Stimulated activated naive B cell treated with anti-CD40 and anti-IgM and Interleukin-4, amounts not matched to agents 10 μg/mL and 1 μg/mL and 100 μg/mL, for 72 hours (primary cell): ENCODE measurements at regions not wholly inside any gene's neighbourhood (a gene's known extent, or its start where the extent isn't known, plus 50 kb on each side); places are given as distances from the start of the nearest gene placed in this dataset.

ENCODE experiments used
- ATAC-seq, 2 donors: fragments of 150-1000 bp; cut with Tn5 transposase; replicated peaks; 2 replicates each; pipeline ENCODE4 v1.10.0; 2021; ENCODE audit warnings: moderate library complexity in 1 of 2
- DNase-seq: peaks from one replicate; pipeline ENCODE4 v3.0.0; 2021
- H3K27ac Mint-ChIP-seq: one replicate; pipeline ENCODE4 v1.8.0; 2022; ENCODE audit warnings: mild to moderate bottlenecking, mixed read lengths
- H3K27me3 Mint-ChIP-seq, 2 donors: one replicate each; pipeline ENCODE4 v1.8.0; 2022; ENCODE audit warnings: mixed read lengths in 2 of 2
- H3K36me3 Mint-ChIP-seq, 2 donors: one replicate each; pipeline ENCODE4 v1.8.0; 2022; ENCODE audit warnings: mixed read lengths in 2 of 2, mild to moderate bottlenecking in 1 of 2
- H3K4me1 Mint-ChIP-seq, 2 donors: one replicate each; pipeline ENCODE4 v1.8.0; 2022; ENCODE audit warnings: mixed read lengths in 2 of 2, mild to moderate bottlenecking in 1 of 2
- H3K4me3 Mint-ChIP-seq, 2 donors: one replicate each; pipeline ENCODE4 v1.8.0; 2022; ENCODE audit warnings: mild to moderate bottlenecking in 2 of 2, mixed read lengths in 2 of 2, moderate library complexity in 1 of 2
- H3K9me3 Mint-ChIP-seq, 2 donors: one replicate each; pipeline ENCODE4 v1.8.0; 2022; ENCODE audit warnings: mixed read lengths in 2 of 2, mild to moderate bottlenecking in 1 of 2

DNA sequence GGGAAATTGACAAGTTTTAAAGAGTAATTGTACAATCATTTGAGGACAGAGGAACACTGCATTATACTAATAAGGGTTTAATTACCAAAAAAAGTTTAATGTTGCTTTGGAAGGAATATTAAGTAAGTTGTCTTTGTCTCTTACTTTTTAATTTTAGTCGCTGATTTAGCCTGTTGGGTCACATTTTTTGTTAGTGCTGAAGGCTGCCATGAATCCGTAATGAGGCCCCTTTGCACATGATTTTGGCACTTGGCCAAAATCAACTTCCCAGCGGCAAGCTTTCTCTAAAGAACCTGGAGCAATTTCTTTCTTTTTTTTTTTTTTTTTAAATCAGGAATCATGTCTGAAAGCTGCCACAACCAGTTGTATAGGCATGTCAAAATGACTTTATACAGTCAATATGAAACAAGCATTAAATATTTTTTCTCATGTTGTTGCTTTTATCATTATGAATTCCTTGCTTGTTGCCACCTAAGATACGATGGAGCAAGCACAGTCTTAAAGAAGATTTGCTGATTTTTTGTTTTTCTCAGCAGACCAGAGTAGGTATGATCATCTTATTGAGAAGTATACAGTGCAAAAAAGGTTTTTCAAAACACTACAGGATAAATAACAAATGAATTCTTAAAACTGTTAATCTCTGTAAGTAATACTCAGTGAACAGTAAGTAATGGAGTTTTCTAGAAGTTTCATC is 690.4 kb downstream of the USP25 start:
- no peaks in the 10 kb centered on the region for H3K9me3 Mint-ChIP-seq
- DNase-seq (no peak), ATAC-seq (no peak)
- H3K27me3 Mint-ChIP-seq = no peaks in the 10 kb centered on the region
- no peak overlapping the region for H3K27ac Mint-ChIP-seq
- H3K4me1 Mint-ChIP-seq = no peaks in the 10 kb centered on the region
- H3K4me3 Mint-ChIP-seq = no peak overlapping the region
- H3K36me3 Mint-ChIP-seq = no peaks in the 10 kb centered on the region

DNA sequence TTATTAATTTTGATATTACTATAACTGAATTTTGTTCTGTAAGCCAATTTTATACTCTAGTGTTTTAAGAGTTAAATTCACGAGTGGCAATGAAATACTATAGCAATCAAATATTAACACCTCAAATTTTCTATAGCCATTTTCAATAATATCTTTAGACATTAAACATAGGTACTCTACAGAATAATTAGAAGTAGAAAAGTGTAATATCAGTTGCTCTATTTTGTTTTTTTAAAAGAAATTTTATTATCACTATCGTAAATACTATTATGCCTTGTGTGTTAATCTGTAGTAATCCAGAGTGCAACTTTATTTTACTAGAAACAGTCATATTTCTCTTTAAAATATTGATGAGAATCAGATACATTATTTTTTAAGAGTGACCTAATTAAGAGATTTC is 691.2 kb downstream of the USP25 start:
- no peak overlapping the region for H3K27ac Mint-ChIP-seq
- H3K27me3 Mint-ChIP-seq = no peaks in the 10 kb centered on the region
- no peaks in the 10 kb centered on the region for H3K4me1 Mint-ChIP-seq
- no peak for DNase-seq
- no peak for ATAC-seq
- H3K9me3 Mint-ChIP-seq = no peaks in the 10 kb centered on the region
- no peak overlapping the region for H3K4me3 Mint-ChIP-seq
- no peaks in the 10 kb centered on the region for H3K36me3 Mint-ChIP-seq

DNA sequence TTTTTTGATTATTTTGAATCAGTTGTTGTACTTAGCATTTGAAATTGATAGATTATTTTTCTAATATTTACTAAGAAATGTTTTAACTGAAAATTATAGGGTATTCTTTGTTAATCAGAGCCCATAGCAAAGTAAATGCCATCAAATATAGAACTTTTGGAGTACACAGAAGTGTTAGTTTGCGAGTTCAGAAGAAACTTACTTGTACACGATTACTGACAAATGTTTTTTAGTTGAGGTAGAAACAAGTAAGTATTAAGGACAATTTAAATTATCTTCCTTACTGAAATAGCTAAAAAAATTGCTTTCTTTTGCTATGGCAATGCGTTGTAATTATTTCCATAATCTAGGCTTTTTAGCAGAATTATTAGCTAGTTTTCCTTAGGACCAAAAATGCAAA is 692.2 kb downstream of the USP25 start:
- no peaks in the 10 kb centered on the region for H3K4me1 Mint-ChIP-seq
- no peak for DNase-seq
- H3K27me3 Mint-ChIP-seq = no peaks in the 10 kb centered on the region
- no peaks in the 10 kb centered on the region for H3K9me3 Mint-ChIP-seq
- no peak overlapping the region for H3K27ac Mint-ChIP-seq
- ATAC-seq = no peak
- no peaks in the 10 kb centered on the region for H3K36me3 Mint-ChIP-seq
- H3K4me3 Mint-ChIP-seq = no peak overlapping the region

DNA sequence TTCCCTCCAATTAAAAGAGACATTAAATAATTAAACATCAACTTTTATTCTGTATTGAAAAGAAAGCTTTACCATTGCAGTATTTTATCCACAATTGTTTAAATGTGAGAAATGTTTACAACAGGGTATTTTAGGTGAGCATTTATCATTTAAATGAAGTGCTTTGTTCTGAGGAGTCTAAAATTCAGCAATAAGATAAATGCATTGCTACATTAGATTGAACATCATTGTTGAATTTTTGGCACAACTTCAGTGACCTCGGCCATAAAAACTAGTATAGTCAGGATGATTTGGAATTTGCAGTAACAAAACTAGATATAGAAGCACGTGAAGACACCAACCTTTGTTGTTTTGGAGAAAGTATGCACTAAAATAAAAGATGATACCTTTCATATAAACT is 692.9 kb downstream of the USP25 start:
- Mint-ChIP-seq H3K36me3 (no peaks in the 10 kb centered on the region), H3K27ac (no peak overlapping the region), H3K9me3 (no peaks in the 10 kb centered on the region), H3K4me3 (no peak overlapping the region), H3K27me3 (no peaks in the 10 kb centered on the region), H3K4me1 (no peaks in the 10 kb centered on the region)
- ATAC-seq (no peak), DNase-seq (no peak)

DNA sequence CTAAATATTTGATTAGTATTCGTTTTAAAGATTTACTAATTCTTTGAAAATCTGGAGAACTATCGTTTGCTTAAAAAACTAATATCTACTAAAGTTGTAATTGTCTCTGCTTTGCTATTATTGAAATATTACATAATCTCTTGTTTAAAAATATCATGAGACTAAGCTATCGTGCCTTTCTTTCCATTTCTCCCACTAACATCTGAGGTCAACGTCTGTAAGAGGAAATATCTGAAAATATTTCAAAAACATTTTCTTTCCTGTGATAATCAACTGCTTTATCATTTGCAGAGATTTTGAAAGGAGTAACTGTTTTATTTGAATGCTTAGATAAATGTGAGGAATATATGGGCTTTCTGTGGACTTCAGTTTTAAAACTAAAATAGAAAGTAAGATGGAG is 694.1 kb downstream of the USP25 start:
- Mint-ChIP-seq H3K36me3 (no peaks in the 10 kb centered on the region), H3K4me3 (no peak overlapping the region), H3K27ac (no peak overlapping the region), H3K9me3 (no peaks in the 10 kb centered on the region), H3K4me1 (no peaks in the 10 kb centered on the region), H3K27me3 (no peaks in the 10 kb centered on the region)
- DNase-seq (no peak), ATAC-seq (no peak)

DNA sequence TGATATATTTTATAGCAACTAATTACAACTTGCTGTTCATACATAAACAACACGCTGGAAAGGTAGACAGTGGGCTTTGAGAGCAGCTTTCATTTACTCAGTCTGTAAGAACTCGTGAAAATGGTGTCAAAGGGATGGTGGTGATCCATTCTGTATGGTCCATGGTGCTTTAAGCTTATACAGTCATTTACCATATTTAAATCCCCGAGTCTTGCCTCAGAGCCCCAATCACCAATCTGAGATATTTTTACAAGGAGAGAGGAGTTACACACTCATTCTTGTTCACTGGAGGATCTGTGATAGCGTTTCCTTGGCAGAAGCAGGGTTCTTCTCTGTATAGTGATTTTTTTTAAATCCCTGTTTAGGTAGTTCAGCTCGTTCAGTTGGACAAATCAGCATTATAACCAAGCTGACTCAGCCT is 694.6 kb downstream of the USP25 start:
- Mint-ChIP-seq H3K27ac (no peak overlapping the region), H3K36me3 (no peaks in the 10 kb centered on the region), H3K9me3 (no peaks in the 10 kb centered on the region), H3K27me3 (no peaks in the 10 kb centered on the region), H3K4me3 (no peak overlapping the region), H3K4me1 (no peaks in the 10 kb centered on the region)
- ATAC-seq (no peak), DNase-seq (no peak)

DNA sequence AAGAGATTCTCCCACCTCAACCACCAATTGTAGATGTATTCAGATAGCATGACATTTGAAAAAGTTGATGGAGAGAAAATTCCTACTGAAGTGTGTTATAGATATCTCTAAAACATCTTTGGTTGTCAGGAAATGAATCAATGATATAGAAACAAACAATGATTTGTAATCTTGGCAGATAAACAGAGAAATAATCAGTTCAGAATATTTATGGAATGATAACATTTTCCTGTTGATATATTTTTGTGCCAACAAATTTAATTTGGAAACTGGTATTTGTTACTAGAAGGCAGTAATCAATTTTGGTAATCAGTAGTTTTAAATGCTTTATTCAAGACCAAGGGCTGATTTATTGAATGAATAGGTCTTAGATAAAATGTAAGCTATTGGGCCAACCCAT is 695.6 kb downstream of the USP25 start:
- Mint-ChIP-seq H3K4me3 (no peak overlapping the region), H3K36me3 (no peaks in the 10 kb centered on the region), H3K27ac (no peak overlapping the region), H3K4me1 (no peaks in the 10 kb centered on the region), H3K27me3 (no peaks in the 10 kb centered on the region), H3K9me3 (no peaks in the 10 kb centered on the region)
- DNase-seq = no peak
- ATAC-seq = no peak

DNA sequence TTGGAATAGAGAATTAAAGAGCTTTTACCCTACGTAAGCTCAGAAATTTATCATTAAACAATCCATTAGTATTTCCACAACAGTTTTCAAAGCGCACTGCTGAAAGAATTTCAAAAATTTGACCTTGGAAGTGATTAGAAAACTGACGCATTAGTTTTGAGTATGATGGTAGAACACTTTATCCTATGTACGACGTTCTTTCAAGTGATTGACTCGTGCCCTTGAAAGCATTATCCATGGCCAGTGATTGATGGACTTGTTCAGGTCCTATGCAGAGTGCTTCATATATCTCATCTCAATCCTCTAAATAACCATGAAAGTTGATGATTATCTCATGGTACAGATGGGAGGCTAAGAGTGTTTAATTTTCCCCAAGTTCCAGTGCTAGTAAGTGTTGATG is 697.2 kb downstream of the USP25 start:
- Mint-ChIP-seq H3K4me3 (no peak overlapping the region), H3K9me3 (no peaks in the 10 kb centered on the region), H3K4me1 (no peaks in the 10 kb centered on the region), H3K36me3 (no peaks in the 10 kb centered on the region), H3K27ac (no peak overlapping the region), H3K27me3 (no peaks in the 10 kb centered on the region)
- no peak for DNase-seq
- ATAC-seq = no peak

DNA sequence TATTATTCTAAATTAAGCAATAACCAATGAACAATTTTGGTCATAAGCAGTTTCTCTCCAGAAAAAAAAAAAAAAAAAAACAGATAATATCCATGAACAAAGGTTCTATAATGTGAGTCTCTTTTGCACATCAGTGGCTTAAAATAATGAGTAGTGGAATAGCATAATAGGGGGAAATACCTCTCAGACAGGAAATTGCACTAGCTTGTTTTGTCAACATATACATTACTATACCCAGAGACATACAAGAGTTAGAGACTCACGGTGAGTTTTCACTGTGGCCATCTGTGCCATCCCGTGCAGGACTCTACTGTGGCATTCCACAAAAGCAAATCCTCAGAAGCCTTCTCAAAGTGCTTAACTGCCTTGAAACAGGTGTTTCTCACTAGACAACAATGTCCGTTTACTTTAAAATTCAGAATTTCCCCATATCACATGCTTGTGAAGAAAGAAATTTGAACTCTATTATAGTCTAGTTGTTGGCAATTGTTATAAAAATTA is 697.9 kb downstream of the USP25 start:
- Mint-ChIP-seq H3K27ac (no peak overlapping the region), H3K27me3 (no peaks in the 10 kb centered on the region), H3K4me3 (no peak overlapping the region), H3K36me3 (no peaks in the 10 kb centered on the region), H3K4me1 (no peaks in the 10 kb centered on the region), H3K9me3 (no peaks in the 10 kb centered on the region)
- DNase-seq = no peak
- no peak for ATAC-seq

DNA sequence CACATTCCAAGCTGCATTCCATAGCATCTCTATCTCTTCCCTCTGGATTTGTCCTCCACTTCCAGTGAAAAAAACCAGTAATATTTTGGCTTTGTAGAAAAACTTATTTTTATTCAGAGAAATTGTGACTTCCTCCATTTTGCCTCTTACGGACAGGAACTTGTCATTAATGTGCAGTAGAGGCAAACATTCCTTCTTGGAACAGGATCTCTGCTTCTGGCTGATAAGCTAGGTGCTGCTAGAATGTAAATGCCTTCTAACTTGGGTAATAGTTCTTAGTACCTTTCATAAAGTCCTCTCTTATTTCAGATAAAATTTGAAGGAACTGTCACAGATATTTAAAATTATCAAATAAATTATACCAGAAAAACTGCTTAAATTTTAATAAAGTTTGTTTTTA is 707.8 kb downstream of the USP25 start:
- H3K36me3 Mint-ChIP-seq = no peaks in the 10 kb centered on the region
- H3K4me1 Mint-ChIP-seq = no peaks in the 10 kb centered on the region
- no peak overlapping the region for H3K27ac Mint-ChIP-seq
- no peak for ATAC-seq
- no peaks in the 10 kb centered on the region for H3K27me3 Mint-ChIP-seq
- H3K9me3 Mint-ChIP-seq = no peaks in the 10 kb centered on the region
- no peak for DNase-seq
- no peak overlapping the region for H3K4me3 Mint-ChIP-seq

DNA sequence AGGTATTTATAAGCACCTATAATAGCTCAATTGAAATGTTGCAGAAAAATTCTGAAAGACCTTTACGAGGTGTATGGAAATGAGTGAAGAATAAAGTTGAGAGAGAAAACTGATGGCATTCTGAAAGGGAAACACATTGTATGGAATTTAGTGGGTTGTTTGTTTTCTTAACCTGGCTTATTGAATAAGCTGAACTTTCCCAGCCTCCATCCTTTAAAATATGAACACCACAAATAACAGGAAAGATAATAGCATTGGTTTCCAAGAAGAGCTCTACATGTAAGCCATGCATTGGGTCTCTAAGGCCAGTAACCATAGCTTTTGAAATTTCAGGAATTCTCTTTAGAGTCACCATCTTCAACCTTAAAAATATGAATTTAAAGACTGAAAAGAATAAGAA is 709.0 kb downstream of the USP25 start:
- H3K4me3 Mint-ChIP-seq = no peak overlapping the region
- H3K36me3 Mint-ChIP-seq = no peaks in the 10 kb centered on the region
- ATAC-seq (no peak), DNase-seq (no peak)
- H3K27ac Mint-ChIP-seq = no peak overlapping the region
- H3K4me1 Mint-ChIP-seq = no peaks in the 10 kb centered on the region
- H3K9me3 Mint-ChIP-seq = no peaks in the 10 kb centered on the region
- H3K27me3 Mint-ChIP-seq = no peaks in the 10 kb centered on the region

DNA sequence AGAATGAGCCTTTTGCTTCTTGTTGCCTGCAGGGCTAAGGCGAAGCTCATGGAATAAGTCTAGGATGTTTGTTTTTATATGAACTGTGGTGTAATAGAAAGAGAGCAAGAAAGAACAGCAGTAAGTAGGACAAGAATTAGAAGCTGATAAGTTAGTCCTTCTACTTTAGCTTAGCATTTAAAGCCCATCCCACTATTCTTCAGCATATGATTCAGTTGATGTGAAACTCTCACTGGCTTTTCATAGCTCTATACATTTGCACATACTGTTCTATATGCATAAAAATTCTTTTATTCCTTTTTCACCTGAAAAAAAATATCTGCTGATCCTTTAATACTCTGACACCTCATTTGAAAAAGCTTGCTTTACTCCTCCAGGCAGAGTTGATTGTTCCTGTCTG is 712.0 kb downstream of the USP25 start:
- no peak overlapping the region for H3K27ac Mint-ChIP-seq
- no peaks in the 10 kb centered on the region for H3K27me3 Mint-ChIP-seq
- no peaks in the 10 kb centered on the region for H3K4me1 Mint-ChIP-seq
- H3K4me3 Mint-ChIP-seq = no peak overlapping the region
- peaks cover 4 to 7% of the 10 kb centered on the region in 2 donors for H3K9me3 Mint-ChIP-seq
- DNase-seq = no peak
- H3K36me3 Mint-ChIP-seq = no peaks in the 10 kb centered on the region
- no peak for ATAC-seq

DNA sequence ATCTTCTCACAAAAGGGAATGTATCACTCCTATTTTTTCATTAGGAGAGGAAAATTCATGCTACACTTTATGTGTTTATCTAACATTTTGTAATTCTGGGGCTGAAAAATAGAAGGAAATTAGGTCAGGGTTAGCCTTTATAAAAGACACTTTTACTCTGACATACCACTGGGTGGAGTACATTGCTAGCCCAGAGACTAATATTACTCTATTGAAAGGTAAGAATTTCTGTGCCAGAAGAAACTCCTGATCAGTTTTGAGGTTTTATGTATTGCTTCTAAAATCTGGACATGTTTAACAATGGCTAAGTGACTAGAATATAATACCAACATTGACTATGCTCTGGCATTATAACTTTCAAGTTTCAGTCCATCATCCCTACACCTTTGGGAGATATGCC is 724.6 kb downstream of the USP25 start:
- ATAC-seq (no peak), DNase-seq (no peak)
- Mint-ChIP-seq H3K27ac (no peak overlapping the region), H3K27me3 (no peaks in the 10 kb centered on the region), H3K4me3 (no peak overlapping the region), H3K4me1 (no peaks in the 10 kb centered on the region), H3K36me3 (no peaks in the 10 kb centered on the region), H3K9me3 (no peaks in the 10 kb centered on the region)

DNA sequence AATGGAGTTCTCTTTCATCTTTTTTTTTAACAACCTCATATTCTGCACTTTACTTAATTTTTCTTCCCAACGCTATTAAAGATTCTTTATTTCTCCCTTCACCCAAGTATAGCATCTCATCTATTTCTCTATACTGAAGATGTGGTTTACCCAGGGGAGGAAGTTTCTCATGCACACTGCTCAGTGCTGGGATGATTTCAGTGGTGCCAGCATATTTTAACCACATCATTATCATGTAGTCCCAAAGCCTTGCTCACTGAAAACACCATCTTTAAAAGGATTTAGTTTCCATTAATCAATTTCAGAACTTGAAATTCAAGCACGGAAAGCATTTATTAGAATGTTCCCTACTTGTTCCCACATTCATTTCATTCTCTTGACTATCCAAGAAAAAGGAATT is 725.7 kb downstream of the USP25 start:
- H3K4me1 Mint-ChIP-seq = no peaks in the 10 kb centered on the region
- H3K36me3 Mint-ChIP-seq = no peaks in the 10 kb centered on the region
- no peak for ATAC-seq
- no peak overlapping the region for H3K27ac Mint-ChIP-seq
- H3K4me3 Mint-ChIP-seq = no peak overlapping the region
- DNase-seq = no peak
- peaks cover 0 to 4% of the 10 kb centered on the region in 2 donors for H3K9me3 Mint-ChIP-seq
- H3K27me3 Mint-ChIP-seq = no peaks in the 10 kb centered on the region

DNA sequence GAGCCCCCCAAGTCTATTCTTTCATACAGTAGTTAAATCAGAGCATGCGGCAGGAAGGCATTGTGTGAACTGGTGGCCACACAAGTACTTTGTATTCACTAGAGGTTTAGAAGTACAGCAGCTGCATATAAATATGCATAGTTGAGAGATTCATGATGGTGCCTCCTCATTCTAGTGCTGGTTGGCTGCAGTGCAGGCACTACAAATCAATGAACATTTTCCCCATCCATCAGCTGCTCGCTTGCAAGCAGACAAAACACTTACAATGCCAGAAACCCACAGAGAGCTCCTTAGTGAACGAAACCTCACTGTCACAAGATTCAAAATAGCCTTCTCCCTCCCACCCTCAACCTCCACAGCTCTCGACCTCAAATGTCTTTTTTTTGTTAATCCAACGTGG is 726.2 kb downstream of the USP25 start:
- Mint-ChIP-seq H3K4me1 (no peaks in the 10 kb centered on the region), H3K27ac (no peak overlapping the region), H3K4me3 (no peak overlapping the region), H3K9me3 (peaks cover 0 to 4% of the 10 kb centered on the region in 2 donors), H3K36me3 (no peaks in the 10 kb centered on the region), H3K27me3 (no peaks in the 10 kb centered on the region)
- DNase-seq (no peak), ATAC-seq (no peak)

DNA sequence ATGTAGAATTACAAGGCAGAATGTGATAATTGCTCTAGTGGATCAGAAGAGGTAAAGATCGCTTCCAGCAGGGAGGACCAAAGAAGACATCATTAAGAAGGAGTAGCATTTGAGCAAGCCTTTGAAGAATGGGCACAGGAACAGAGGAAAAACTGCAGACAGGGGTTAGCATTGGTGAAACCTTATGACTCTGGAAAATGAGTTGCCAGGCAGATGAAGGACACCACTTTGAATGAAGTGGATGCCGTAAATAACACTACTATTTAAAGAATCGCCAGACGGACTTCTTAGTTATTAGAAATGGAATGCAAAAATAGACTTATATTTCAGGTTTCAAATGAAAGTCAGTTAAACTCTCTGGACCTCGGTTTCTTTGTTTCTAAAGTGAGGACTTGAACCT is 727.7 kb downstream of the USP25 start:
- Mint-ChIP-seq H3K4me1 (no peaks in the 10 kb centered on the region), H3K27ac (no peak overlapping the region), H3K27me3 (no peaks in the 10 kb centered on the region), H3K9me3 (peaks cover 0 to 4% of the 10 kb centered on the region in 2 donors), H3K4me3 (no peak overlapping the region), H3K36me3 (no peaks in the 10 kb centered on the region)
- no peak for ATAC-seq
- no peak for DNase-seq
